HEK293 (cell line): ENCODE measurements at regions not wholly inside any gene's neighbourhood (a gene's known extent, or its start where the extent isn't known, plus 50 kb on each side); places are given as distances from the start of the nearest gene placed in this dataset.

Experiments
- CTCF ChIP-seq: fragments of 450-650 bp; formaldehyde crosslinking; IDR thresholded peaks from 2 replicates; pipeline ENCODE4 v1.5.1; 2016; ENCODE audit warnings: missing biosample characterization, missing genetic modification characterization
- REST ChIP-seq: fragments of 450-650 bp; formaldehyde crosslinking; IDR thresholded peaks from 2 replicates; pipeline ENCODE4 v1.5.1; 2016; ENCODE audit warnings: missing biosample characterization, missing genetic modification characterization
- SP2 ChIP-seq: fragments of 450-650 bp; formaldehyde crosslinking; IDR thresholded peaks from 2 replicates; pipeline ENCODE4 v1.5.1; 2016; ENCODE audit warnings: missing biosample characterization, missing genetic modification characterization
- ZNF138 ChIP-seq: fragments of 450-650 bp; formaldehyde crosslinking; IDR thresholded peaks from 2 replicates; pipeline ENCODE4 v1.5.1; 2016; ENCODE audit warnings: missing biosample characterization, missing genetic modification characterization, borderline replicate concordance
- ZNF146 ChIP-seq: fragments of 450-650 bp; formaldehyde crosslinking; IDR thresholded peaks from 2 replicates; pipeline ENCODE4 v1.5.1; 2016; ENCODE audit warnings: missing biosample characterization, missing genetic modification characterization
- ZNF473 ChIP-seq: fragments of 450-650 bp; formaldehyde crosslinking; IDR thresholded peaks from 2 replicates; pipeline ENCODE4 v1.5.1; 2017; ENCODE audit warnings: missing biosample characterization, missing genetic modification characterization

GRCh38 chr4:63348735-63349673, 1060.2 kb downstream of the TECRL start:
- TF ChIP-seq ZNF146 (tag by site-specific recombination): no peak
- TF ChIP-seq SP2: no peak
- no peak for TF ChIP-seq CTCF (tag by site-specific recombination)
- no peak for TF ChIP-seq ZNF138 (tag by site-specific recombination)
- no peak for TF ChIP-seq ZNF473 (tag by site-specific recombination)
- no peak for TF ChIP-seq REST (tag by site-specific recombination)
